ENCODE measurements at regions not wholly inside any gene's neighbourhood (a gene's known extent, or its start where the extent isn't known, plus 50 kb on each side); places are given as distances from the start of the nearest gene placed in this dataset.

DNA sequence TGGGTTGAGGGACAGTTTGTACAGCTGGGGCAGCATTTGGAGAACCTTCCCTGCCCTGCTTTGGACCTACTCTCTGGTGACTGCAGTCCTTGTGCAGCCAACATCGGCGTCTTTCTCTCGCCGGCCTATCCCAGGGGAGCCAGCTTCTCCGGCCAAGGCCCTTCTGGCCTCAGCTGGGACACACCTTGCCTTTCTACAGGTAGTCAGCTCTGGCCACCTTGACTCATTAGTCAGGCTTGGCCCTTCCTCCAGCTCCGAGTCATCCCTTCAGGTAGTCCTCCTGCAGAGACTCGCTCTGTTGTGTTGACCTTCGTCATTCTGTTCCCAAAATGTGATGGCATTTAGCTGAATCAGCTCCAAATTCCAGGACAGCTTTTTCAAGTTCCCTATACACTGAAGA lies 145.0 kb upstream of the CHST15 start:
- Histone ChIP-seq H3K9me3 (ENCODE audit: control insufficient read depth, insufficient read depth, low read depth, low read length) (no peaks in the 10 kb centered on the region), H3K36me3 (ENCODE audit: control insufficient read depth in 2 of 2, insufficient read depth in 1 of 2, low read length in 2 of 2) (no peaks in the 10 kb centered on the region), H3K4me1 (ENCODE audit: control insufficient read depth, insufficient read depth, low read length) (no peaks in the 10 kb centered on the region; the same call in 1 of the 2 replicates), H3K4me3 (ENCODE audit: low read depth, low read length) (no peak overlapping the region), H3K27ac (ENCODE audit: extremely low read depth, low read depth, low read length) (no peak overlapping the region)
- CTCF ChIA-PET = interaction anchor here (1.2 kb wide), 1 partner anchor 13 kb away, joined by 5 read pairs; no protein-coding TSS in a partner anchor
- TF ChIP-seq PBX3 (CRISPR knock-in tag; IDR thresholded peaks at IDR 0.05) (no peak), ZNF747 (tag by site-specific recombination; IDR thresholded peaks at IDR 0.05) (no peak), ZNF10 (tag by site-specific recombination; IDR thresholded peaks at IDR 0.05) (no peak), ZNF692 (tag by site-specific recombination; IDR thresholded peaks at IDR 0.05) (no peak), ZNF777 (tag by site-specific recombination; IDR thresholded peaks at IDR 0.05; ENCODE audit: borderline replicate concordance) (no peak), ZNF184 (tag by site-specific recombination; IDR thresholded peaks at IDR 0.05) (no peak), ZNF274 (IDR thresholded peaks at IDR 0.05; ENCODE audit: low read length) (no peak), ZNF274 (tag by site-specific recombination; IDR thresholded peaks at IDR 0.05; ENCODE audit: borderline replicate concordance) (no peak)
- TF ChIP-seq, protein P1, sequence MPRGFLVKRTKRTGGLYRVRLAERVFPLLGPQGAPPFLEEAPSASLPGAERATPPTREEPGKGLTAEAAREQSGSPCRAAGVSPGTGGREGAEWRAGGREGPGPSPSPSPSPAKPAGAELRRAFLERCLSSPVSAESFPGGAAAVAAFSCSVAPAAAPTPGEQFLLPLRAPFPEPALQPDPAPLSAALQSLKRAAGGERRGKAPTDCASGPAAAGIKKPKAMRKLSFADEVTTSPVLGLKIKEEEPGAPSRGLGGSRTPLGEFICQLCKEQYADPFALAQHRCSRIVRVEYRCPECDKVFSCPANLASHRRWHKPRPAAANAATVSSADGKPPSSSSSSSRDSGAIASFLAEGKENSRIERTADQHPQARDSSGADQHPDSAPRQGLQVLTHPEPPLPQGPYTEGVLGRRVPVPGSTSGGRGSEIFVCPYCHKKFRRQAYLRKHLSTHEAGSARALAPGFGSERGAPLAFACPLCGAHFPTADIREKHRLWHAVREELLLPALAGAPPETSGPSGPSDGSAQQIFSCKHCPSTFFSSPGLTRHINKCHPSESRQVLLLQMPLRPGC (tag by site-specific recombination; IDR thresholded peaks at IDR 0.05) = no peak
- POLR2A ChIA-PET = no interaction called here

DNA sequence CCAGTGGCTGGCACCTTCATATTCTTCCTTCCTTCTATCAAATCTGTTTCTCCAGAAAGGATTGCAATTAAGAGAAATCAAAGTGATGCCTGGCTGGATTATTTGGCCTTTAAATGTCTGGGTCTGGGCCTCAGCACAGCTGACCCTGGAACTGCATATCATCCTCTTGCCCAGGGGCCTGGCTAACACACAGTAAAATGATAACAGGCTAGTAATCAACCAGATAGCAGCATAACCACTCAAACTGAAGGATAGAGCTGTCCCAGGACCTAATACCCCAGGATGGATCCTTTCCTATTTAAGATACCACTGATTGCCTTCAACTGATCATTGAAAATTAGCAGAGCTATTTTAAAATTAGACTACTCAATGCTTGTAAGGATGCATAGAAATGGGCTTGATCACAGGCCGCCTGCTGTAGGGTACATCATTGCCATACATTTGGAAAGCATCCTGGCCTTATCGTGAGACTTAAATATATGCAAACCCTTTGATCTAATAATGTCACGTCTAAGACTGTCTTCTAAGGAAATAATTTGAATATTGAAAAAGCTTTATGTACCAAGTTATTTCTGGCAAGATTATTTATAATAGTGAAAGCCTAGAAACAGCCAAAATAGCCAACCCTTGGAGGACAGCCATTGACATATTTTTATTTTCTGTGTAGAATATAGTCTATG lies 144.0 kb upstream of the CHST15 start:
- CTCF ChIA-PET = interaction anchor here (1.3 kb wide), 1 partner anchor 33 kb away, joined by 7 read pairs; no protein-coding TSS in a partner anchor
- Histone ChIP-seq H3K27ac (ENCODE audit: extremely low read depth, low read depth, low read length) (no peak overlapping the region), H3K9me3 (ENCODE audit: control insufficient read depth, insufficient read depth, low read depth, low read length) (no peaks in the 10 kb centered on the region), H3K4me1 (ENCODE audit: control insufficient read depth, insufficient read depth, low read length) (no peaks in the 10 kb centered on the region), H3K4me3 (ENCODE audit: low read depth, low read length) (no peak overlapping the region), H3K36me3 (ENCODE audit: control insufficient read depth in 2 of 2, insufficient read depth in 1 of 2, low read length in 2 of 2) (no peaks in the 10 kb centered on the region)
- POLR2A ChIA-PET = no interaction called here
- TF ChIP-seq ZNF785 (tag by site-specific recombination; IDR thresholded peaks at IDR 0.05) (no peak), ZBTB10 (tag by site-specific recombination; IDR thresholded peaks at IDR 0.05) (no peak), EGR2 (tag by site-specific recombination; IDR thresholded peaks at IDR 0.05; ENCODE audit: low read depth) (no peak), SCRT2 (tag by site-specific recombination; IDR thresholded peaks at IDR 0.05) (no peak), ZNF19 (tag by site-specific recombination; IDR thresholded peaks at IDR 0.05; ENCODE audit: low read depth) (no peak), ZNF2 (tag by site-specific recombination; IDR thresholded peaks at IDR 0.05) (no peak), ZNF639 (tag by site-specific recombination; IDR thresholded peaks at IDR 0.05) (no peak), ZNF174 (tag by site-specific recombination; IDR thresholded peaks at IDR 0.05) (no peak), YY2 (tag by site-specific recombination; IDR thresholded peaks at IDR 0.05) (no peak), GLIS2 (tag by site-specific recombination; IDR thresholded peaks at IDR 0.05) (no peak), ZNF692 (tag by site-specific recombination; IDR thresholded peaks at IDR 0.05) (no peak), ZNF335 (tag by site-specific recombination; conservative IDR thresholded peaks at IDR 0.05) (no peak), ZNF660 (tag by site-specific recombination; IDR thresholded peaks at IDR 0.05) (no peak), ZNF449 (tag by site-specific recombination; IDR thresholded peaks at IDR 0.05) (no peak)

Data from HEK293 (cell line).